ENCODE measurements at regions not wholly inside any gene's neighbourhood (a gene's known extent, or its start where the extent isn't known, plus 50 kb on each side); places are given as distances from the start of the nearest gene placed in this dataset.

GRCh38 chr4:151555151-151555945, 146.4 kb downstream of the FHIP1A start:
- Mint-ChIP-seq H3K4me1 (peaks cover 17% of the 10 kb centered on the region), H3K4me3 (no peak overlapping the region), H3K36me3 (ENCODE audit: low read depth) (peaks cover 4% of the 10 kb centered on the region), H3K27me3 (ENCODE audit: insufficient read depth) (no peaks in the 10 kb centered on the region), H3K27ac (no peak overlapping the region), H3K9me3 (peaks cover 21% of the 10 kb centered on the region)
- Histone ChIP-seq H3K27me3 (ENCODE audit: control insufficient read depth, insufficient read depth, low read length, poor library complexity, severe bottlenecking) (no peaks in the 10 kb centered on the region), H3K9me3 (ENCODE audit: control insufficient read depth, low read length) (no peaks in the 10 kb centered on the region), H3K4me3 (ENCODE audit: low read length) (no peak overlapping the region), H3K36me3 (ENCODE audit: control insufficient read depth, insufficient read depth, low read length) (no peaks in the 10 kb centered on the region), H3K27ac (ENCODE audit: low read depth, low read length) (no peak overlapping the region), H3K4me1 (ENCODE audit: control insufficient read depth, insufficient read depth, low read length) (peaks cover 5% of the 10 kb centered on the region), H3K9ac (ENCODE audit: extremely low read depth, low read length, poor library complexity, severe bottlenecking) (no peak overlapping the region)
- DNase-seq = no peak
- WGBS, 2 experiments (ENCODE audit: insufficient coverage in 1 of 2, insufficient read length in 1 of 2) = 83 to 90% methylated on average over 1 of the region's 1 CpG
- TF ChIP-seq CTCF (conservative IDR thresholded peaks at IDR 0.05) = no peak

GRCh38 chr4:151558496-151559113, 149.6 kb downstream of the FHIP1A start:
- no peaks in the 10 kb centered on the region for H3K9me3 ChIP-seq (ENCODE audit: control insufficient read depth, low read length)
- TF ChIP-seq CTCF (conservative IDR thresholded peaks at IDR 0.05) = no peak
- H3K27me3 ChIP-seq (ENCODE audit: control insufficient read depth, insufficient read depth, low read length, poor library complexity, severe bottlenecking) = no peaks in the 10 kb centered on the region
- DNase-seq = no peak
- Mint-ChIP-seq H3K27ac (no peak overlapping the region), H3K36me3 (ENCODE audit: low read depth) (no peaks in the 10 kb centered on the region), H3K9me3 (no peaks in the 10 kb centered on the region), H3K4me3 (no peak overlapping the region), H3K4me1 (peaks cover 13% of the 10 kb centered on the region), H3K27me3 (ENCODE audit: insufficient read depth) (no peaks in the 10 kb centered on the region)
- no peak overlapping the region for H3K27ac ChIP-seq (ENCODE audit: low read depth, low read length)
- peaks cover 4% of the 10 kb centered on the region for H3K4me1 ChIP-seq (ENCODE audit: control insufficient read depth, insufficient read depth, low read length)
- H3K36me3 ChIP-seq (ENCODE audit: control insufficient read depth, insufficient read depth, low read length) = no peaks in the 10 kb centered on the region
- H3K9ac ChIP-seq (ENCODE audit: extremely low read depth, low read length, poor library complexity, severe bottlenecking) = no peak overlapping the region
- WGBS, 2 experiments (ENCODE audit: insufficient coverage in 1 of 2, insufficient read length in 1 of 2) = 95% methylated on average over 3 of the region's 3 CpGs; no CpG with 5 or more reads in 1 of the 2 experiments
- no peak overlapping the region for H3K4me3 ChIP-seq (ENCODE audit: low read length)

GRCh38 chr4:151559595-151559994, 150.6 kb downstream of the FHIP1A start:
- H3K9ac ChIP-seq (ENCODE audit: extremely low read depth, low read length, poor library complexity, severe bottlenecking) = no peak overlapping the region
- no peaks in the 10 kb centered on the region for H3K9me3 ChIP-seq (ENCODE audit: control insufficient read depth, low read length)
- H3K27me3 ChIP-seq (ENCODE audit: control insufficient read depth, insufficient read depth, low read length, poor library complexity, severe bottlenecking) = no peaks in the 10 kb centered on the region
- Mint-ChIP-seq H3K36me3 (ENCODE audit: low read depth) (no peaks in the 10 kb centered on the region), H3K4me3 (no peak overlapping the region), H3K9me3 (no peaks in the 10 kb centered on the region), H3K27ac (no peak overlapping the region), H3K4me1 (peaks cover 5% of the 10 kb centered on the region), H3K27me3 (ENCODE audit: insufficient read depth) (no peaks in the 10 kb centered on the region)
- no peak for DNase-seq
- no peak overlapping the region for H3K27ac ChIP-seq (ENCODE audit: low read depth, low read length)
- 94% methylated on average over 1 of the region's 2 CpGs; no CpG with 5 or more reads in 1 of the 2 experiments for WGBS, 2 experiments (ENCODE audit: insufficient coverage in 1 of 2, insufficient read length in 1 of 2)
- TF ChIP-seq CTCF (conservative IDR thresholded peaks at IDR 0.05) = no peak
- no peak overlapping the region for H3K4me3 ChIP-seq (ENCODE audit: low read length)
- H3K4me1 ChIP-seq (ENCODE audit: control insufficient read depth, insufficient read depth, low read length) = no peaks in the 10 kb centered on the region
- H3K36me3 ChIP-seq (ENCODE audit: control insufficient read depth, insufficient read depth, low read length) = no peaks in the 10 kb centered on the region

Data from endodermal cell (in vitro differentiated cells).